ENCODE measurements at regions not wholly inside any gene's neighbourhood (a gene's known extent, or its start where the extent isn't known, plus 50 kb on each side); places are given as distances from the start of the nearest gene placed in this dataset.

- no peak overlapping the region for H3K27ac Mint-ChIP-seq
These were observed 1028.1 kb upstream of the EEF2KMT start for GRCh38 chr16:6125483-6126259.

GRCh38 chr16:6124136-6124535 is 1026.5 kb upstream of the EEF2KMT start:
- Mint-ChIP-seq H3K4me1 (no peaks in the 10 kb centered on the region), H3K36me3 (no peaks in the 10 kb centered on the region), H3K27me3 (ENCODE audit: low read depth) (peaks cover under 1% of the 10 kb centered on the region), H3K27ac (no peak overlapping the region), H3K4me3 (no peak overlapping the region), H3K9me3 (no peaks in the 10 kb centered on the region)
- TF ChIP-seq CTCF (IDR thresholded peaks at IDR 0.05; ENCODE audit: unreplicated experiment) = no peak
- no peak for DNase-seq (ENCODE audit: low spot score in 2 of 2, unreplicated experiment in 2 of 2)

More at GRCh38 chr16:6125483-6126259, 1028.1 kb upstream of the EEF2KMT start:
- Mint-ChIP-seq H3K36me3 (no peaks in the 10 kb centered on the region), H3K9me3 (no peaks in the 10 kb centered on the region), H3K27me3 (ENCODE audit: low read depth) (peaks cover 3% of the 10 kb centered on the region), H3K4me3 (no peak overlapping the region), H3K4me1 (no peaks in the 10 kb centered on the region)
- TF ChIP-seq CTCF (IDR thresholded peaks at IDR 0.05; ENCODE audit: unreplicated experiment) = no peak
- no peak for DNase-seq (ENCODE audit: low spot score in 2 of 2, unreplicated experiment in 2 of 2)

- Mint-ChIP-seq H3K36me3 (no peaks in the 10 kb centered on the region), H3K9me3 (no peaks in the 10 kb centered on the region), H3K4me3 (no peak overlapping the region), H3K27me3 (ENCODE audit: low read depth) (no peaks in the 10 kb centered on the region), H3K27ac (no peak overlapping the region), H3K4me1 (no peaks in the 10 kb centered on the region)
- DNase-seq (ENCODE audit: low spot score in 2 of 2, unreplicated experiment in 2 of 2) = no peak
- no peak for TF ChIP-seq CTCF (IDR thresholded peaks at IDR 0.05; ENCODE audit: unreplicated experiment)
These were observed 1024.8 kb upstream of the EEF2KMT start for GRCh38 chr16:6122401-6122800.

GRCh38 chr16:6114691-6115090 is 1017.1 kb upstream of the EEF2KMT start:
- H3K27me3 Mint-ChIP-seq (ENCODE audit: low read depth) = no peaks in the 10 kb centered on the region
- H3K27ac Mint-ChIP-seq = no peak overlapping the region
- H3K9me3 Mint-ChIP-seq = no peaks in the 10 kb centered on the region
- H3K4me1 Mint-ChIP-seq = no peaks in the 10 kb centered on the region
- DNase-seq (ENCODE audit: low spot score in 2 of 2, unreplicated experiment in 2 of 2) = no peak
- no peak overlapping the region for H3K4me3 Mint-ChIP-seq
- H3K36me3 Mint-ChIP-seq = no peaks in the 10 kb centered on the region
- TF ChIP-seq CTCF (IDR thresholded peaks at IDR 0.05; ENCODE audit: unreplicated experiment) = no peak

- Mint-ChIP-seq H3K36me3 (no peaks in the 10 kb centered on the region), H3K4me3 (no peak overlapping the region), H3K27me3 (ENCODE audit: low read depth) (no peaks in the 10 kb centered on the region), H3K4me1 (no peaks in the 10 kb centered on the region), H3K27ac (no peak overlapping the region), H3K9me3 (no peaks in the 10 kb centered on the region)
- DNase-seq (ENCODE audit: low spot score in 2 of 2, unreplicated experiment in 2 of 2) = no peak
- TF ChIP-seq CTCF (IDR thresholded peaks at IDR 0.05; ENCODE audit: unreplicated experiment) = no peak
These were observed 1016.2 kb upstream of the EEF2KMT start for GRCh38 chr16:6113749-6114148.
